Neuronal stem cell (in vitro differentiated cells): ENCODE measurements at regions not wholly inside any gene's neighbourhood (a gene's known extent, or its start where the extent isn't known, plus 50 kb on each side); places are given as distances from the start of the nearest gene placed in this dataset.

Source experiments
- DNase-seq: peaks from one replicate; pipeline ENCODE4 v3.0.0-alpha.2; 2013; ENCODE audit warnings: low spot score
- H2AFZ ChIP-seq: one replicate; pipeline ENCODE4 v1.6.1; 2013; ENCODE audit warnings: mild to moderate bottlenecking, low read length, inconsistent platforms
- H2AK5ac ChIP-seq: 2 replicates; pipeline ENCODE4 v1.6.1; 2013; ENCODE audit warnings: low read depth, mild to moderate bottlenecking, inconsistent platforms, low read length, moderate library complexity, mixed read lengths
- H2BK120ac ChIP-seq: 2 replicates; pipeline ENCODE4 v1.6.1; 2013; ENCODE audit warnings: low read depth, mild to moderate bottlenecking, inconsistent platforms, low read length, moderate library complexity, mixed read lengths
- H2BK12ac ChIP-seq: one replicate; pipeline ENCODE4 v1.6.1; 2013; ENCODE audit warnings: low read length, inconsistent platforms
- H2BK15ac ChIP-seq: 2 replicates; pipeline ENCODE4 v1.6.1; 2013; ENCODE audit warnings: mild to moderate bottlenecking, low read length, inconsistent platforms, mixed read lengths
- H2BK5ac ChIP-seq: one replicate; pipeline ENCODE4 v1.6.1; 2013; ENCODE audit warnings: inconsistent platforms, mild to moderate bottlenecking, low read length, moderate library complexity
- H3K14ac ChIP-seq: one replicate; pipeline ENCODE4 v1.6.1; 2013; ENCODE audit warnings: low read length, inconsistent platforms
- H3K18ac ChIP-seq: 2 replicates; pipeline ENCODE4 v1.6.1; 2013; ENCODE audit warnings: low read length, inconsistent platforms
- H3K23ac ChIP-seq: 2 replicates; pipeline ENCODE4 v1.6.1; 2013; ENCODE audit warnings: low read depth, mild to moderate bottlenecking, mixed read lengths, low read length, inconsistent platforms; ENCODE audit not compliant: poor library complexity
- H3K27ac ChIP-seq: replicated peaks from 3 replicates; pipeline ENCODE4 v1.5.1; 2013; ENCODE audit warnings: low read length, inconsistent platforms
- H3K27me3 ChIP-seq, 3 experiments: 2 replicates each; pipeline ENCODE4 v1.6.1; 2013; ENCODE audit warnings: low read length in 3 of 3, mild to moderate bottlenecking in 2 of 3, inconsistent platforms in 1 of 3, low read depth in 1 of 3, mixed read lengths in 1 of 3, moderate library complexity in 1 of 3; ENCODE audit not compliant: control insufficient read depth in 3 of 3, insufficient read depth in 3 of 3
- H3K36me3 ChIP-seq, 2 donors: replicated peaks in 1 of 2; 2 replicates each; pipeline ENCODE4 v1.6.1; 2013; ENCODE audit warnings: low read length in 2 of 2; ENCODE audit not compliant: control insufficient read depth in 2 of 2, insufficient read depth in 2 of 2
- H3K4ac ChIP-seq: 2 replicates; pipeline ENCODE4 v1.6.1; 2013; ENCODE audit warnings: inconsistent platforms, mild to moderate bottlenecking, low read length, moderate library complexity
- H3K4me1 ChIP-seq, 2 donors: 1 replicate in 1 of 2; 2 replicates in 1 of 2; pipeline ENCODE4 v1.6.1; 2013; ENCODE audit warnings: low read length in 2 of 2, low read depth in 1 of 2; ENCODE audit not compliant: control insufficient read depth in 2 of 2, insufficient read depth in 1 of 2
- H3K4me2 ChIP-seq: one replicate; pipeline ENCODE4 v1.6.1; 2013; ENCODE audit warnings: mild to moderate bottlenecking, low read length, inconsistent platforms; ENCODE audit not compliant: insufficient read depth, poor library complexity, severe bottlenecking
- H3K4me3 ChIP-seq, 2 donors: 2 replicates each; pipeline ENCODE4 v1.5.1; 2013; ENCODE audit warnings: low read length in 2 of 2, mild to moderate bottlenecking in 2 of 2, inconsistent platforms in 1 of 2, moderate library complexity in 1 of 2
- H3K79me1 ChIP-seq: one replicate; pipeline ENCODE4 v1.6.1; 2013; ENCODE audit warnings: low read depth, mild to moderate bottlenecking, inconsistent platforms, low read length, moderate library complexity
- H3K9ac ChIP-seq: one replicate; pipeline ENCODE4 v1.6.1; 2013; ENCODE audit warnings: mild to moderate bottlenecking, low read depth, low read length, inconsistent platforms; ENCODE audit not compliant: poor library complexity
- H3K9me3 ChIP-seq, 2 donors: replicated peaks in 1 of 2; 2 replicates each; pipeline versions ENCODE3 to v1.6.1; 2013; ENCODE audit warnings: low read length in 2 of 2, mild to moderate bottlenecking in 2 of 2, inconsistent platforms in 1 of 2, low read depth in 1 of 2, mixed read lengths in 1 of 2, moderate library complexity in 1 of 2; ENCODE audit not compliant: control insufficient read depth in 2 of 2, insufficient read depth in 1 of 2
- H4K8ac ChIP-seq: one replicate; pipeline ENCODE4 v1.6.1; 2013; ENCODE audit warnings: low read depth, mild to moderate bottlenecking, inconsistent platforms, low read length, moderate library complexity
- H4K91ac ChIP-seq: one replicate; pipeline ENCODE4 v1.6.1; 2013; ENCODE audit warnings: low read length, low read depth, mild to moderate bottlenecking, inconsistent platforms; ENCODE audit not compliant: poor library complexity
- WGBS, 2 donors: extraction: QIAGEN DNeasy Blood & Tissue Kit; methylation state at CpG; one replicate each; pipeline ENCODE4 v1.1.7; 2013; ENCODE audit warnings: missing lambda C conversion rate in 2 of 2, mixed read lengths in 1 of 2; ENCODE audit not compliant: insufficient read length in 2 of 2, insufficient replicate concordance in 1 of 2; ENCODE audit errors: extremely low coverage in 2 of 2; 5-methylcytosine and 5-hydroxymethylcytosine counted together

DNA sequence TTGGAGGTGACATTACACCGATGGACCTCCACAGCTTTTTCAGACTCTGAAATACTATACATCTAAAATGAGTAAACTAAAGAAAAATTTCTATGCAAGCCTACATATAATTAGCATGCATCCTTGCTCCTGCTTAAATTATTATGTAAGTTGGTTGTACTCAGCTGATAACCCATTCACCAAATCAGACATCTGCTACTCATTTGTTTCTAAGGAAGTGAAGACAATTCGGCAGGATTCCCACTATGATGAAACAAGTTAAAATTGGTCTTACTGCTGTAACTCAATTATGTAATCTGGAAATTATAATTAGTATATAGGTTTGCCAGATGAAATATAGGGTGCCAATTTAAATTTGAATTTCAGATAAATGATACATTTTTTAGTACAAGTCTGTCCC, 59.5 kb upstream of the FGF13 start:
- Histone ChIP-seq H2BK5ac (no peak overlapping the region), H3K27ac (no peak overlapping the region), H3K9ac (no peak overlapping the region), H3K79me1 (no peaks in the 10 kb centered on the region), H3K14ac (no peak overlapping the region), H2AK5ac (no peak overlapping the region), H2BK15ac (no peak overlapping the region), H3K4ac (no peak overlapping the region), H4K91ac (no peak overlapping the region), H3K23ac (no peak overlapping the region), H3K36me3 (no peaks in the 10 kb centered on the region), H3K27me3 (no peaks in the 10 kb centered on the region), H3K4me1 (peaks cover 0 to 2% of the 10 kb centered on the region in 2 donors), H2BK120ac (no peak overlapping the region), H3K4me2 (no peak overlapping the region), H3K9me3 (no peaks in the 10 kb centered on the region), H3K18ac (no peak overlapping the region), H2AFZ (no peak overlapping the region), H4K8ac (no peak overlapping the region), H2BK12ac (no peak overlapping the region), H3K4me3 (no peak overlapping the region)
- no peak for DNase-seq
- no CpG with 5 or more reads among the region's 2 CpGs for WGBS, 2 donors

DNA sequence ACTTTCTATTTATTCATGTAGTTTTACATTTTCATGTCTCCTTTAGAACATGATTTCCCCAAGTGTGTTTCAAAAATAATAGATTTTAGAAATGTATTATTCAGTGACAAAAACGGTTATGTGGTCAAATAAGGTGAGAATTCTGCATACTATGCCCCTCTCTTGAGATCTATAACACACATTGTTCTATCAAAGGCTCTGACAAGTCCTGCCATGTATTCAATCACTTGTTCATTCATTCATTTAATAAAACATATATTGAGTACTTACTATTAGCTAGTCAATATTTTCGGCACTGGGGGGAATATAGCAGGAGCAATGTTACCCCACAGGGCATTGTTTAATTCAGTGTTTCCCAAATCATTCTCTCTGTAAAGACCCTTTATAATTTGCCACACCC, 58.4 kb upstream of the FGF13 start:
- Histone ChIP-seq H3K4me3 (no peak overlapping the region), H3K9ac (no peak overlapping the region), H2BK5ac (no peak overlapping the region), H3K27me3 (no peaks in the 10 kb centered on the region), H2BK120ac (no peak overlapping the region), H3K4ac (no peak overlapping the region), H3K23ac (no peak overlapping the region), H4K91ac (no peak overlapping the region), H3K9me3 (no peaks in the 10 kb centered on the region), H3K79me1 (no peaks in the 10 kb centered on the region), H2BK15ac (no peak overlapping the region), H4K8ac (no peak overlapping the region), H2AK5ac (no peak overlapping the region), H3K14ac (no peak overlapping the region), H2AFZ (no peak overlapping the region), H3K18ac (no peak overlapping the region), H3K4me1 (peaks cover 0 to 2% of the 10 kb centered on the region in 2 donors), H3K36me3 (no peaks in the 10 kb centered on the region), H2BK12ac (no peak overlapping the region), H3K27ac (no peak overlapping the region), H3K4me2 (no peak overlapping the region)
- WGBS, 2 donors, result no CpG with 5 or more reads among the region's 2 CpGs
- DNase-seq, result no peak

DNA sequence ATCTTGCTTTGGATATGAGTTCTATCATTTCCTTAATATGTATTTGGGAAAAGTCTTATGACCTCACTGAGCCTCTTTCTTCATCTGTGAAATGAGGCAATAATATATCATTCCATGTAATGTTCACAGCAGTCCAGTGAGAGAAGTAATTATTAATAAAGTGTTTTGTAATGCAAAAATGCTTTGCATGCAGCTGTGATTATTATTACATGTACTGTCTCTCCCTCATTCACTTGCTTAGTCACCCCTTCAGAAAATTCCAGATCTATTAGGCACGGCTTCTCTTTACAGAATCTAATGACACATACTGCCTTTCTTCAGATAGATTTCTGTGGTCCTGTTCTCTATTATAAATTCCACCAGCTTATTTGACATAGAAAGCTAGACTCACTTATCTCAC, 53.5 kb upstream of the FGF13 start:
- Histone ChIP-seq H3K79me1 (no peaks in the 10 kb centered on the region), H3K27me3 (no peaks in the 10 kb centered on the region), H4K91ac (no peak overlapping the region), H3K4ac (no peak overlapping the region), H4K8ac (no peak overlapping the region), H3K4me2 (no peak overlapping the region), H3K14ac (no peak overlapping the region), H2BK120ac (no peak overlapping the region), H3K27ac (no peak overlapping the region), H2BK15ac (no peak overlapping the region), H2AK5ac (no peak overlapping the region), H3K36me3 (no peaks in the 10 kb centered on the region), H3K4me1 (no peaks in the 10 kb centered on the region), H2BK5ac (no peak overlapping the region), H3K23ac (no peak overlapping the region), H2BK12ac (no peak overlapping the region), H3K18ac (no peak overlapping the region), H3K9ac (no peak overlapping the region), H3K9me3 (no peaks in the 10 kb centered on the region), H2AFZ (no peak overlapping the region), H3K4me3 (no peak overlapping the region)
- DNase-seq, result no peak
- no CpG with 5 or more reads among the region's 1 CpG for WGBS, 2 donors

DNA sequence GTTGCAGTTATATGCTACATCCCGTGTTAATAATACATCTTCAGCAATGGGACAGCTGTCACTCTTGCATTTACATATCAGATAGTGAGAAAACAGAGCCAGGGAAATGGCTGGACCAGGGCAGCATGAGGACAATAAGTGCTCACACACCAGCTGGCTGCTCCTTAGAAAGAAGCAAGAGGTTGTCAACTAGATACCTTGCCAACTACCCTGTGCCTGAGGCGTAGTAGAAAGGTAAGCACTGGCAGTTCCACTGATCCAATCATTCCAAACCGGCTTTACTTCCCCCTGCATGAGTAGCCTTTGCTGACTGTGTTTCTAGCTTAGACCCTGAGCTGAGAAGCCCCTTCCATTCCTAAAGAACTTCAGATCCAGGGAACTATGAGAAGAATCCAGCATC, 52.2 kb upstream of the FGF13 start:
- Histone ChIP-seq H4K91ac (no peak overlapping the region), H3K18ac (no peak overlapping the region), H3K9me3 (no peaks in the 10 kb centered on the region), H2BK120ac (no peak overlapping the region), H3K9ac (no peak overlapping the region), H3K4me2 (no peak overlapping the region), H4K8ac (no peak overlapping the region), H3K14ac (no peak overlapping the region), H3K4ac (no peak overlapping the region), H3K4me1 (no peaks in the 10 kb centered on the region), H3K27me3 (no peaks in the 10 kb centered on the region), H2BK15ac (no peak overlapping the region), H3K4me3 (no peak overlapping the region), H2AFZ (no peak overlapping the region), H3K36me3 (no peaks in the 10 kb centered on the region), H2BK5ac (no peak overlapping the region), H2AK5ac (no peak overlapping the region), H3K27ac (no peak overlapping the region), H3K23ac (no peak overlapping the region), H2BK12ac (no peak overlapping the region), H3K79me1 (no peaks in the 10 kb centered on the region)
- DNase-seq, result no peak
- no CpG with 5 or more reads among the region's 3 CpGs for WGBS, 2 donors
